GM21528 (cell line): ENCODE measurements at regions not wholly inside any gene's neighbourhood (a gene's known extent, or its start where the extent isn't known, plus 50 kb on each side); places are given as distances from the start of the nearest gene placed in this dataset.
"Not testable (repeated sequence)": the region's sequence is repeated elsewhere in the genome, so short reads cannot be mapped to it uniquely, and the experiment has no call there.

ENCODE experiments used
- ATAC-seq: cut with Tn5 transposase; IDR thresholded peaks from one replicate; pipeline ENCODE4 v1.9.1; 2021; ENCODE audit warnings: mild to moderate bottlenecking, moderate library complexity; ENCODE audit not compliant: unreplicated experiment, low FRiP score

DNA sequence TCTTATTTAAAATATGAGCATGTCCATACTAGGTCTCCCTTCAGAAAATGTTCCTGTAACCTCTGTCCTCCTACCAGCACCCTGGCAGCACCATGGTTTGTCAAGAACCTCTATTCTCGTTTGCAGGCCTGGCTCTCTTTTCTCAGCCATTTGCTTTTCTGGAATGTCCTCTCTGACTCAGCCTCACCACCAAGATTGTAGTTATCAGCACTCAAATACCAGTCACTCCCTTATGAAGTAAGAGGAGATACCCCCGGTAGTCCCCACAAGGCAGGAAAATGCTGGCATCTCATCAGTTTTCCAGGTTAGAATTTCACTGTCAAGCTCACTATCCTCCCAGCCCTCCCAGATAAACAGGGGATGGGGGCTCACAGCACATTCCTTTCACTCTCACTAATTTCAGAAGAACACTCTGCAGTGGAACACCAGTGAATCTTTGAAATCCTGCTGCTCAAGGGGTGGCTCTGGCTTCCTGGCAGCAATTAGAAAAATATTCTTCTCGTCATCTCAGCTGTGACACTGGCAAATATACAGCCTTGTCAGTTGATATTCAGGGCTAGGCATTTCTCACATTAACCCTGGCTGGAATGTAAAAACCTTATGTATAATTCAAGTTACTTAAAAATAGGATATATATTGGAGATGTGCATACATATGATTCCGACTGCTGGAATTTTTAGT lies 129.2 kb downstream of the TBX18 start:
- ATAC-seq = no peak

DNA sequence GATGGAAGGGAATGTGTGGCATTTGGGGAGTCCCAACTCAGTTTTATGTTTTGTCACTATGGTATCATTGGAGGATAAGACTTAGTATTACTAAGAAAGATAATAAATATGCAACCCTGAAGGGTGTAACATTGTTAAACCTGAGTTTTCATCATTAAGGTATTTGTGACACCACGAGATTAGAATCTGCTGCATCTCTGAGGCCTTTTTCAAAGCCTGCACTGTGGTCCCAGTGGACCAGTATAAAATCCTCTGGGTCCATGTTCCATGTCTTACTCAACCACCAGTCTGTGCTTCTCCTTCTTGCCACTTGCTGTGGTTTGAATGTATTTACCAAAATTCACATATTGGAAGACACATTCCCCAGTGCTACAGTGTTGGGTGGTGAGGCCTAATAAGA lies 130.6 kb downstream of the TBX18 start:
- no peak for ATAC-seq

DNA sequence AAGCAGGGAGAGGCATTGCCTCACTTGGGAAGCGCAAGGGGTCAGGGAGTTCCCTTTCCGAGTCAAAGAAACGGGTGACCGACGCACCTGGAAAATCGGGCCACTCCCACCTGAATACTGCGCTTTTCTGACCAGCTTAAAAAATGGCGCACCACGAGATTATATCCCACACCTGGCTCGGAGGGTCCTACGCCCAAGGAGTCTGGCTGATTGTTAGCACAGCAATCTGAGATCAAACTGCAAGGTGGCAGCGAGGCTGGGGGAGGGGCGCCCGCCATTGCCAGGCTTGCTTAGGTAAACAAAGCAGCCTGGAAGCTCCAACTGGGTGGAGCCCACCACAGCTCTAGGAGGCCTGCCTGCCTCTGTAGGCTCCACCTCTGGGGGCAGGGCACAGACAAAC lies 137.9 kb downstream of the TBX18 start:
- not testable (repeated sequence) for ATAC-seq

DNA sequence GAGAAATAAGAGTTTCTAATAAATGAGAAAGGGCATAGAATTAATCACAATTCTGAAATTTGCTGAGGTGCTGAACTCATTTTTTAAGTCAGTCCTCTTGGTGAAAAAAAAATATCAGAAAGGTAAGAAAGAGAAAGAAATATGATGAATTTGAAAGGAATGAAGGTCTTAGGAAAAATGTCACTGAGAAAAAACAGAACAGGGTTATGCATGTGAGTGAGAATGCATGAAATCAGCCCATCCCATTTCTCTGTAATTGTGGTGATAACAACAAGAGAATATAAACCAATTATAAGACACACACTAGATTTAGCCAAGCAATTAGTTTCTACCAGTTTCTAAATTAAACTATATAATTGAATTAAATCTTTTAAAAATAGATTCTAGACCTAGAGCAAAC lies 138.9 kb downstream of the TBX18 start:
- ATAC-seq = no peak

DNA sequence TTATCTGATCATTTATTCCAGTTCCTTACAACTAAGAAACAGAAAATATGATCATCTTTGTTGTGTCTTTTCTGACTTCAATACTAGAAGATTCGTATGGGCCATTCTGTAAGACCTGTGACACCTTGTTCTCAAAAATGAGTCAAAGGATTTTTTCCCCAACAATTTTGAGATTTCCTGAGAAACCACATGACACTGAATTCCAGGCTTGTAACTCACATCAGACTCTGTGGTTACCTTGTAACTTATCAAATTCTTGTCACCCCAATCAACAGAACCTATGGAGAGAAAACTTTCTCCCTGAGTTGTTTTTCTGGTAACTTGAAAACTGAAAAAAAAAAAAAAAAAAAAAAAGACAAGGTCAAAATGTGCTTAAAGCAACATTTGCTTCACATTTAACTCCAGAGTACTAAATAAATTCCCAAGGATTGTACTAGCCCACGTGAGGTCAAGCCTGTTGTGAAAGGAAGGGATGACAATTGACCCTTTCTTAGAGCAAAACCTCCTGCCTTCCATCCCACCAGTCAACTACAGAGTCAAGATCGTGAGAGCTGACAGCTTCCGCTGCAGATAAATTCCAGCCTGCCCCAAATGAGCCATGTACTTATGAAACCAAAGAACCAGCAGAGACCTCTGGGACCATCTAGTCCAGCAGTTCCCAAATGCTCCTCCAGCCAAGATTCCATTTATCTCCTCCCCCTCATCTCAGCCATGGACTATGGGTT lies 140.3 kb downstream of the TBX18 start:
- no peak for ATAC-seq

DNA sequence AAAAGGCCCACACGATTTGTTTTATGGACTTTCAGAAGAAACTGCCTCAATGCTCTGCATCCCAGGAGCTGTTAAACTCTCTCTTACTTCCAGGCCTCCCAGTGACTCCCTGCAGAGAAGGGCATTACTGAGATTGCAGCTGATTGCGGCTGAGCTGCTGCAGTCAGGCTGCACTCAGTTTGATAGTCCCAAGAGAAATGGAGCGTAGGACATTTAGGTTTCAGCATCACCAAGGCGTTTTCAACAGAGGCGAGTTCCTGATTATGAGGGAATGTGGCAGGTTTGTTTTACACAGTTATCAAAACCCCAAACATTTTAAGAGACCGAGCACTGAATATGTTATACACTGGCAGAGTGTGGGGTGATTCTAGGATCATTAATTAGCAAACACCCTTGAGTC lies 145.6 kb downstream of the TBX18 start:
- no peak for ATAC-seq

DNA sequence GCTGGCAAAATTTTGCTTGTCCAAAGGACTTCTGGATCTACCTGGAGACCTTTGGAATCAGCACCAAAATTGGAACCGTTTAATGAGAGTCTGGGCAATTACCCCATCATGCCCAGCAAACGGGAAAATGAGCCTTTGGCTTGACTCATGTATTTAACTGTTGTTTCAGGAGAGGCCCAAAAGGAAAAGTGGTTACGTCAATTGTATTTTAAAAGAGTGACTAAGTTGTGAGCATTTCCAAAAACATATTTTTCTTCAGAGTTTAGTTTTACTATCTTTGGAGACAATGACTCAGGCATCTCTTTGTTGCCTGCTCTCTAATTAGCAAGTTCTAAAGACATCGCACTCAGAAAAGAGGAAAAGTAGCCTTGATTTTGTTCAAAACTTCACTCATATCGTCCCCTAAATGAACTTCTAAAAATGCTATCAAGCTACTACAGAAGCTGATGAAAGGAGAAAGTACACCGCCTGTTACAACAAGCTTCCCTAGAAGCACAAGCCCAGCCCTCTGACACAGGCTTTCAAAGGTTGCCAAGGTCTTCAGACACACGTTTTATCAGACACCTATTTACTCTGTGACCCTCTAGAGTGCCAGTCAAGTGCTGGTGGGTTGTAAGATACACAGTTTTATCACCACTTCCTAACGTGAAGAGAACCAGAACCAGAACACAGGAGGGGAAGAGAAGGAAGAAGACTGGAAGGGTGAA lies 146.2 kb downstream of the TBX18 start:
- no peak for ATAC-seq

DNA sequence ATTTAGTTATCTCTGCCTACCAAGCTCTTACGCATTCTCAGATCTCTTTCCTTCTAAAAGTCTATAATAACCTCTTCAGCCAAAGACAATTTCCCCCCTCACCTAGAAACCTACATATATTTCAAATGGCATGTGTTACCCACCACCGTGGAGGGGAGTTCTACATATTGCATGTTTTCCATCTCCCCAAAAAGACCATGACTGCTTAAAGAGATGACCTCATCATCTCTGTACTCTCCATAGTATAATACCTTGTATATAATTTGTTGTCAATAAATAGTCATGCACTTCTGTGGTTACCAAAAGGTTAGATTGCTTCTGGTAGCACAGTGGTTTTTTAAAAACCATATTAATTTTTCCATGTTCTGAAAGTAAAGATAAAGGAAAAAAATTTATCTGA lies 148.4 kb downstream of the TBX18 start:
- no peak for ATAC-seq

DNA sequence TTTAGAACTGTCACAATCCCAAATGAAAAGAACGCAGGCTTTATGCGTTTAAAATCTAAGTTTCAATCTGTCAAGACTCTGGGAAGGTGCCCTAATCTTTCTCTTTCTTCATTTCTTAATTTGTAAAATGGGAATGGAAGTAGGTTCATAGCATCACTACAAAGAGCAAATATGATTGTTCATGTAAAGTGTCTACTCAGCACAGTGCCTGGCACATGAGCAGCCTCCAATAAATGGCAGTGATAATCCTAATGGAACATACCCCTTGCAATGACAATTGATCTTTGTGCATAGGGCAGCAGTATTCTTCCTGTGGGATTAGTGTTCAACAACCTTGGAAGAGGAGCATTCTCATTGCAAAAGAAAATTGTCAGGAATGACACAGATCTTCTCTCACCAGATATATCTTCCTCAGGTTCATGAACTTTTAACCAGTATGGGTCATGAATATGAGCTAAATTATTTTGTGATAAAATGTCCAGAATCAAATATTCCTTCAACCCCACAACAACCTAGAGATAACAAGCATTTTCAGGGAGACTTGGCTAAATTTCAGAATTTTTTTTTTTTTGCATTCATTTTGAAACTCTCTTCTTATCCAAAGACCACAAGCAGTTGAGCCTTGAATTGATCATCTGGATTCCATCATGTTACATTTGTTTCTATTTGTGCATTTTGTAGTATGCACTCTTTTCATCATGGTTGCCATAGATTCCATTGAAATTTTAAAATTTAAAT lies 149.1 kb downstream of the TBX18 start:
- ATAC-seq = no peak

DNA sequence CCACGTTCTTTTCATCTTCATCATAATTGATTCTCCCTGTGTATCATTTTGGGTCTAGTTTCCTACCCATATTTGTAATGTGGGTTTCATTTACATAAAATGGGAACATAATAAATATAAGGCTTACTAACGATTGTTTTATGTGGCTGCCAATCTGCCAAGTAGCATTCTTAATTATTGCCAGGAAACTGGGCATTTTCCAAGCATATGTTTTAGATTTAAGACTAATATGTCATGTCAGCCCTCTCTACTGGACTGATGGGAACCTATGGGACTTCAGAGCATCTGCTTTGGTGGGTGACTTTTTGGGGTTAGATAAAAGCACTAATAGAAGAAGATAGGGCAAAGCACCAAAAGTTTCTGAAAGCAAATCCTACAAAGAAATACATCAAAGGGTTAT lies 157.5 kb downstream of the TBX18 start:
- ATAC-seq = no peak

DNA sequence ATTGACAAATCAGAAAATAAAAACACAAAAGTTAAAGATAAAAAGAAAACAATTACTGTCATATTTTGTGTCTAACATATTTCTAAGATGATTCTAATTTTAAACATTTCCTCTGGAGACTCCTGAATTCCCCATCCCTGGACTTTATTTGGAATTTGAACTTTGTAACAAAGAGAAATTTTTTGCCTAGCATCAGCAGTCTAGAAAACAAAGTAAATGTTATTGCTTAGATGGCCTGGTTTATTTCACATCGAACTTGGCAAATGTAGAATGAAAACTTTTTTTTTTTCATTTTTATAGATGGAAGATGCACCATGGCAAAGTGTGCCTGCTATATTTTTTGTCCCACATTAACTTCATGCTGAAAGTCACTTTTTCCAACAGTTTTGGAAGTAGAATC lies 159.1 kb downstream of the TBX18 start:
- ATAC-seq = no peak

DNA sequence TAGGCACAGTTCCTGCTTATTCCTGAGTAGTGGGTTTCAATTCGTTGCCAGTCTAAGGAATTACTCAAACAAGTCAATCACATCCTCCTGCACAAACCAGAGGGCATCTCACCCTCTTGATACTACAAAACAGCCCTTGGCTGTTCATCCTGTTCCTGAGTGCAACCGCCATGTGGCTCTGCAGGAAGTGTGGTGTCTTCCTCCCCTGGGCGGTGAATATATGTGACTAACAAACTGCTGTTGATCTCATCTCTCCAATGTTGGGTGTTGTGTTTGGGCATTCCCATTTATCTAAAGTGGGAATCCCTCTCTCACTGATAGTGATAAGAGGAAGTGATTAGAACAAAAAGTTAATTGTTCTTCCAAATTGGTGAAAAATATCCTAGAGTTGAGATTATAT lies 163.0 kb downstream of the TBX18 start:
- ATAC-seq = no peak

DNA sequence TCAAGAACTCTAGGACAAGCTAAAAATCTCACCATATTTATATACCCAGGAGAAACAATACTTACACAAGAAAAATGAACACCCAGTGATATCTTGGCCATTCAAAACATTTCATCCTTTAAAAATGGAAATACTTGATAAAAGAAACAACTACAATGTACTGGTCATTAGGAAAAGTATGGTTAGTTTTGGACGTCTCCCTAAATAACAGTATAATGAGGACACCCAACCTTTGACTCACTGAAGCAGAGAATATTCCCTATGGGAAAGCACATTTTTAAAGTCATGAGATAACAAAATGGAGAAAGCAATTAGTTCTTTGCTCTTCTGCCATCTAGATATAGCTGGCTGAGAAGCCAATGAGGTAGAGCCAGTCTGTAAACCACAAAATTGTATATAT lies 164.4 kb downstream of the TBX18 start:
- ATAC-seq = no peak

DNA sequence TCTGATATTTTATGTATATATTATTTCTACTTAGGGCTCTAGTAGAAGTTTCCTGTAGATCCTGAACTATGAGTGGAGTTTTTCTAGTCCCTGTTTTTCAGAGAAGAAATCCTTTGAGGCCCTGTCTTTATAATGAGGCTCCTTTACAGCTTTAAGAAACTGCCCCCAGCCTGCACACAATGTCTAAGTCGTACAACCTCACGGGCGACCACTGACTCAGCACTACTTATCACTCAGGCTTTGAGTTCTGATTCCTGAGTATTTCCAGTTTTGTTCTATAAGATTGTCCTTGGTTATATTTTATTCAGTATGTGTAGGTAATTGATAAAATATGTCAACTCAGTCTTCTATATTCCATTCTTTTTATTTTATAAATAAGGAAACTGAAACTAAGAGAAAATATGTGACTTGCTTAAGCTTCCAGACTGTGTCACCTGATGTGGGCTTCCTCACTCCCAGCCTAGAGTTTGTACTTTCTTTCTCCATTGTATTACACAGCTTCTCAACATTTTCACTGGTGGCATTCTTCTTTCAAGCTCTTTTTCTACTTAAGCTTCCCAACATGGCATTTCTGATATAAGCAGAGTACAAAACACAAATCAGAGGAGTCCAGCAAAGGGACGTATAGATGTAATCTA lies 167.0 kb downstream of the TBX18 start:
- no peak for ATAC-seq

DNA sequence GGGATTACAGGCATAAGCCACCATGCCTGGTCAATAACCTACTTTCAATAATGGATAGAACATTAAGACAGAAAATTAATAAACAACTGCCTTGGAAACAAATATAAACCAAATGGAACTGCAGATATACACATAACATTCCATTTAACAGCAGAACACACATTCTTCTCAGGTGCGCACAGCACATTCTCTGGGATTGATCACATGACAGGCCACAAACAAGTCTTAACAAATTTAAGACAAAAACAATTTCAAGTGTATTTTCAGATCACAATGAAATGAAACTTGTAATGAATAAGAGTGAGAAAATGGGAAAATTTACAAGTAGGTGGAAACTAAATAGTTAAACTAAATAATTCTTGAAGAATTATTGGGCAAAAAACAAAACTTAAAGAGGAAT lies 167.9 kb downstream of the TBX18 start:
- ATAC-seq = no peak

DNA sequence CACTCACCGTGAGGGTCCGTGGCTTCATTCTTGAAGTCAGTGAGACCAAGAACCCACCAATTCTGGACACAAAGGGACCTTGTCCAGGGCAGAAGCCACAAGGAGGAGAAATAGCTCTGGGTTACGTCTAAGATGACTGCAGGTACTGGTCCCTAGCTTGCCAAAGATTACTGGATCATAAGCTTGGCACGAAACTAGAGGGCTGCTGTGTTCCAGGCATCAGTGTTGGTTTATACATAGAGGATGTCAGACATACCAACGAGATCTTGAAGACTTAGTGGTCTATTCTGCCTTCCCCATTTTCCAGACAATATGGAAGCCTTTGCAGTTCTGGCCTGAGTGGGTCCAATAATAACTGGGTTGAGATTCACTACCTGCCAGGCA lies 175.7 kb downstream of the TBX18 start:
- no peak for ATAC-seq

DNA sequence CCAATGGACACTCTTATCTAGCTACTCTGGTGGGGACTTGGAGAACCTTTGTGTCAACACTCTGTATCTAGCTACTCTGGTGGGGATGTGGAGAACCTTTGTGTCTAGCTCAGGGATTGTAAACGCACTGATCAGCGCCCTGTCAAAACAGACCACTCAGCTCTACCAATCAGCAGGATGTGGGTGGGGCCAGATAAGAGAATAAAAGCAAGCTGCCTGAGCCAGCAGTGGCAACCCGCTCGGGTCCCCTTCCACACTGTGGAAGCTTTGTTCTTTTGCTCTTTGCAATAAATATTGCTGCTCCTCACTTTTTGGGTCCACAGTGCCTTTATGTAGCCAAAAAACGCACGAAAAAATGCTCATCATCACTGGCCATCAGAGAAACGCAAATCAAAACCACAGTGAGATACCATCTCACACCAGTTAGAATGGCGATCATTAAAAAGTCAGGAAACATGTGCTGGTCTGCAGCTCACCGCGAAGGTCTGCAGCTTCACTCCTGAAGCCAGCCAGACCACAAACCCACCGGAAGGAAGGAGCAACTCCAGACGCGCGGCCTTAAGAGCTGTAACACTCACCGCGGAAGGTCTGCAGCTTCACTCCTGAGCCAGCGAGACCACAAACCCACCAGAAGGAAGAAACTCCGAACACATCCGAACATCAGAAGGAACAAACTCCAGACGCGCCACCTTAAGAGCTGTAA lies 176.3 kb downstream of the TBX18 start:
- not testable (repeated sequence) for ATAC-seq

DNA sequence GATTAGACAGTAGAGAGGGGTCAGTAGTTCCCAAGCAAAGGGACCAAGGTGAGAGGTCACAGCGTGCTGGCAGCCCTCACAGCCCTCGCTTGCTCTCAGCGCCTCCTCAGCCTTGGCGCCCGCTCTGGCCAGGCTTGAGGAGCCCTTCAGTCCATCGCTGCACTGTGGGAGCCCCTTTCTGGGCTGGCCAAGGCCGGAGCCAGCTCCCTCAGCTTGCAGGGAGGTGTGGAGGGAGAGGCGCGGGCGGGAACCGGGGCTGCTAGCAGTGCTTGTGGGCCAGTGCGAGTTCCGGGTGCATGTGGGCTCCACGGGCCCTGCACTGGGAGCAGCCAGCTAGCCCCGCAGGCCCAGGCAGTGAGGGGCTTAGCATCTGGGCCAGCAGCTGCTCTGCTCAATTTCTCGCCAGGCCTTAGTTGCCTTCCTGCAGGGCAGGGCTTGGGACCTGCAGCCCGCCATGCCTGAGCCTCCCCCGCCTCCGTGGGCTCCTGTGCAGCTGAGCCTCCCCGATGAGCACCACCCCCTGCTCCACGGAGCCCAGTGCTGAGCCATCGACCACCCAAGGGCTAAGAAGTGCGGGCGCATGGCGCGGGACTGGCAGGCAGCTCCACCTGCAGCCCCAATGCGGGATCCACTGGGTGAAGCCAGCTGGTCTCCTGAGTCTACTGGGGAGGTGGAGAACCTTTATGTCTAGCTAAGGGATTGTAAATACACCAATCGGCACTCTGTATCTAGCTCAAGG lies 177.0 kb downstream of the TBX18 start:
- ATAC-seq = not testable (repeated sequence)

DNA sequence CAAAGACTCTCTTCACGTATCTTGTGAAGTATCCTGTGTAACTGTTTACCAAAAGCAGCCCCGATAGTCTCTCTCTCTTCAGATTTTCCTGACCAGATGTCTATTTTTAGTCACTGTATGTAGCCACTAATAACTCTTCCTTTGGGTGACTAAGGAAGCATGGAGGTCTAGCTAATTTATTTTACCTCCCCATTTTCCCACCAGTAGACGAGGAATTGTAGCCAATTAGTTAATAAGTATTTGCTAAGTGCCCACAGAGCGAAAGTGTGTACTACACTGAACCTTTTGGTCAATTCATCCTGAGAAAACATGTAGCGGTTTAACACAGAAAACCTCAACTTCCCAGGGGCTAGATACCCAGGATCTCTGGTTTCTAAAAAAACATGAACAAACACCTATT lies 180.6 kb downstream of the TBX18 start:
- no peak for ATAC-seq
